ENCODE measurements at regions not wholly inside any gene's neighbourhood (a gene's known extent, or its start where the extent isn't known, plus 50 kb on each side); places are given as distances from the start of the nearest gene placed in this dataset.
A peak's percentile ranks its signal among the peaks of the same experiment; 100 is the strongest.

GRCh38 chr4:104381729-104382128 lies 113.0 kb downstream of the CXXC4 start:
- no peak overlapping the region for H3K4me3 ChIP-seq (ENCODE audit: low read depth, low read length)
- DNase-seq (ENCODE audit: low read depth), result no peak
- no peak for TF ChIP-seq CTCF (IDR thresholded peaks at IDR 0.05; ENCODE audit: insufficient read depth, low read depth, low read length, missing control alignments)

GRCh38 chr4:104365618-104366017 lies 129.1 kb downstream of the CXXC4 start:
- TF ChIP-seq CTCF (IDR thresholded peaks at IDR 0.05; ENCODE audit: insufficient read depth, low read depth, low read length, missing control alignments), result no peak
- no peak overlapping the region for H3K4me3 ChIP-seq (ENCODE audit: low read depth, low read length)
- DNase-seq (ENCODE audit: low read depth), result peak; percentile 29

GRCh38 chr4:104353481-104353880 lies 141.2 kb downstream of the CXXC4 start:
- no peak for TF ChIP-seq CTCF (IDR thresholded peaks at IDR 0.05; ENCODE audit: insufficient read depth, low read depth, low read length, missing control alignments)
- no peak for DNase-seq (ENCODE audit: low read depth)

GRCh38 chr4:104352211-104352610 lies 142.5 kb downstream of the CXXC4 start:
- peak; percentile 18 for TF ChIP-seq CTCF (IDR thresholded peaks at IDR 0.05; ENCODE audit: insufficient read depth, low read depth, low read length, missing control alignments)
- H3K4me3 ChIP-seq (ENCODE audit: low read depth, low read length), result no peak overlapping the region
- DNase-seq (ENCODE audit: low read depth), result peak; percentile 17

More at GRCh38 chr4:104353481-104353880, 141.2 kb downstream of the CXXC4 start:
- H3K4me3 ChIP-seq (ENCODE audit: low read depth, low read length), result no peak overlapping the region

GRCh38 chr4:104351706-104352105 lies 143.0 kb downstream of the CXXC4 start:
- H3K4me3 ChIP-seq (ENCODE audit: low read depth, low read length), result no peak overlapping the region
- no peak for TF ChIP-seq CTCF (IDR thresholded peaks at IDR 0.05; ENCODE audit: insufficient read depth, low read depth, low read length, missing control alignments)
- no peak for DNase-seq (ENCODE audit: low read depth)

GRCh38 chr4:104345598-104346242 lies 149.0 kb downstream of the CXXC4 start:
- peak; percentile 9 for DNase-seq (ENCODE audit: low read depth)
- H3K4me3 ChIP-seq (ENCODE audit: low read depth, low read length), result no peak overlapping the region
- no peak for TF ChIP-seq CTCF (IDR thresholded peaks at IDR 0.05; ENCODE audit: insufficient read depth, low read depth, low read length, missing control alignments)
